Endothelial cell of umbilical vein (primary cell): ENCODE measurements at regions not wholly inside any gene's neighbourhood (a gene's known extent, or its start where the extent isn't known, plus 50 kb on each side); places are given as distances from the start of the nearest gene placed in this dataset.

Experiments used
- BruUV-seq: library from RNA; stranded (reverse); fragments of 400-500 nt; replicated peaks from 2 replicates; lab custom pipeline; 2021; lab: Mats Ljungman, UMichigan
- CTCF ChIA-PET: fragments of 300-600, 350-600 bp; sonication (Branson Sonifier 250); formaldehyde crosslinking; loops from one replicate; lab custom pipeline; 2021; ENCODE audit warnings: antibody characterized with exemption, inconsistent platforms; lab: Charles Lee
- POLR2A ChIA-PET: fragments of 300-600, 350-600 bp; sonication (Branson Sonifier 250); formaldehyde crosslinking; loops from one replicate; lab custom pipeline; 2021; ENCODE audit warnings: antibody characterized with exemption, inconsistent platforms; lab: Charles Lee
- DNase-seq: peaks from one replicate; pipeline ENCODE4 v3.0.0-alpha.2; 2011; ENCODE audit warnings: low read depth, low spot score
- FAIRE-seq: peaks from 2 replicates; lab custom pipeline; 2011; peaks lifted over from hg19 to GRCh38; lab: Jason Lieb, UNC
- H2AFZ ChIP-seq: 2 replicates; pipeline ENCODE4 v1.6.0; 2012; ENCODE audit warnings: low read depth, low read length, control low read depth, inconsistent platforms
- H3K27ac ChIP-seq: 2 replicates; pipeline ENCODE4 v1.5.1; 2011; ENCODE audit warnings: low read depth, mild to moderate bottlenecking, control low read depth, low read length, moderate library complexity; ENCODE audit not compliant: insufficient read depth
- H3K27me3 ChIP-seq, 2 experiments: 2 replicates each; pipeline versions ENCODE4 v1.6.0 to v1.6.1; 2011; ENCODE audit warnings: low read length in 2 of 2, mixed read lengths in 1 of 2; ENCODE audit not compliant: control insufficient read depth in 2 of 2, insufficient read depth in 2 of 2
- H3K36me3 ChIP-seq, 2 experiments: 2 replicates in 1 of 2; 3 replicates in 1 of 2; pipeline ENCODE4 v1.5.1; 2011; ENCODE audit warnings: low read length in 2 of 2, mild to moderate bottlenecking in 1 of 2, moderate library complexity in 1 of 2; ENCODE audit not compliant: control insufficient read depth in 2 of 2, insufficient read depth in 2 of 2; ENCODE audit errors: extremely low read depth in 1 of 2
- H3K4me1 ChIP-seq: 3 replicates; pipeline ENCODE4 v1.5.1; 2011; ENCODE audit warnings: mild to moderate bottlenecking, low read length; ENCODE audit not compliant: control insufficient read depth, insufficient read depth; ENCODE audit errors: extremely low read depth
- H3K4me2 ChIP-seq: 2 replicates; pipeline ENCODE4 v1.6.1; 2011; ENCODE audit warnings: low read length, control low read depth, mixed read lengths; ENCODE audit not compliant: insufficient read depth
- H3K4me3 ChIP-seq, 3 experiments: fragments of 200-600 bp in 1 of 3; sonication (generic), shearing (Covaris generic) in 1 of 3; replicated peaks in 1 of 3; 2 replicates each; pipeline ENCODE4 v1.5.1; 2011 to 2016; ENCODE audit warnings: control low read depth in 3 of 3, low read length in 3 of 3, mild to moderate bottlenecking in 2 of 3, inconsistent platforms in 1 of 3, low read depth in 1 of 3, moderate library complexity in 1 of 3; ENCODE audit not compliant: insufficient read depth in 1 of 3
- H3K79me2 ChIP-seq: 2 replicates; pipeline ENCODE4 v1.6.0; 2012; ENCODE audit warnings: low read length, inconsistent platforms; ENCODE audit not compliant: control insufficient read depth, insufficient read depth
- H3K9ac ChIP-seq: replicated peaks from 2 replicates; pipeline ENCODE3; 2011; ENCODE audit warnings: low read length, control low read depth; ENCODE audit not compliant: insufficient read depth; ENCODE audit errors: extremely low read depth
- H3K9me1 ChIP-seq: replicated peaks from 3 replicates; pipeline ENCODE4 v1.6.0; 2011; ENCODE audit warnings: mild to moderate bottlenecking, low read length; ENCODE audit not compliant: control insufficient read depth, insufficient read depth; ENCODE audit errors: extremely low read depth
- H3K9me3 ChIP-seq: replicated peaks from 2 replicates; pipeline ENCODE4 v1.5.1; 2012; ENCODE audit warnings: low read length, inconsistent platforms; ENCODE audit not compliant: control insufficient read depth, insufficient read depth
- H4K20me1 ChIP-seq: replicated peaks from 2 replicates; pipeline ENCODE3; 2011; ENCODE audit warnings: mild to moderate bottlenecking, low read length; ENCODE audit not compliant: control insufficient read depth, insufficient read depth; ENCODE audit errors: extremely low read depth
- CTCF ChIP-seq, 2 donors: IDR thresholded peaks; 1 replicate in 1 of 2; 2 replicates in 1 of 2; pipeline ENCODE4 v1.5.1; 2011; ENCODE audit warnings: low read length in 2 of 2, mild to moderate bottlenecking in 2 of 2, moderate library complexity in 2 of 2, control low read depth in 1 of 2, inconsistent platforms in 1 of 2, low read depth in 1 of 2; ENCODE audit not compliant: insufficient read depth in 1 of 2; ENCODE audit errors: extremely low read depth in 1 of 2
- EZH2 ChIP-seq: IDR thresholded peaks from 2 replicates; pipeline ENCODE4 v1.6.1; 2012; ENCODE audit warnings: borderline replicate concordance, low read depth, mild to moderate bottlenecking, moderate library complexity, low read length, inconsistent platforms; ENCODE audit not compliant: severe bottlenecking
- FOS ChIP-seq: IDR thresholded peaks from 2 replicates; pipeline ENCODE4 v1.6.1; 2011; ENCODE audit warnings: mild to moderate bottlenecking, low read length, moderate library complexity, borderline replicate concordance; ENCODE audit not compliant: insufficient read depth
- GATA2 ChIP-seq: IDR thresholded peaks from 2 replicates; pipeline ENCODE4 v1.7.0; 2011; ENCODE audit warnings: low read depth, mild to moderate bottlenecking, moderate library complexity, mixed read lengths, low read length; ENCODE audit not compliant: insufficient read length, insufficient read depth
- JUN ChIP-seq: IDR thresholded peaks from 2 replicates; pipeline ENCODE4 v1.6.1; 2011; ENCODE audit warnings: borderline replicate concordance, low read depth; ENCODE audit not compliant: insufficient read length, insufficient read depth
- MAX ChIP-seq: IDR thresholded peaks from 2 replicates; pipeline ENCODE4 v1.6.1; 2011; ENCODE audit not compliant: insufficient read depth, insufficient read length
- POLR2A ChIP-seq: IDR thresholded peaks from 2 replicates; pipeline ENCODE4 v1.6.1; 2012; ENCODE audit warnings: low read depth, mild to moderate bottlenecking, control low read depth, low read length
- POLR2AphosphoS5 ChIP-seq: IDR thresholded peaks from 2 replicates; pipeline ENCODE4 v1.6.1; 2012; ENCODE audit warnings: low read depth, mild to moderate bottlenecking, control low read depth, low read length, moderate library complexity; ENCODE audit not compliant: insufficient read depth
- dilution Hi-C: fragments of 300-500 bp; cut with MboI; formaldehyde crosslinking; loops from one replicate; pipeline ENCODE4 v1.15.0; 2019; ENCODE audit warnings: low sequenced_read_pairs; ENCODE audit not compliant: extremely low pct_ligation_motif_present
- intact Hi-C: fragments of 100-400 bp; cut with micrococcal nuclease; formaldehyde crosslinking; loops from one replicate; pipeline ENCODE4 v1.10.0; 2022

- Histone ChIP-seq H3K79me2 (no peaks in the 10 kb centered on the region), H3K27ac (no peak overlapping the region), H3K4me2 (no peak overlapping the region), H4K20me1 (no peaks in the 10 kb centered on the region), H3K27me3 (no peaks in the 10 kb centered on the region), H3K4me3 (no peak overlapping the region), H3K9me3 (no peaks in the 10 kb centered on the region), H3K9ac (no peak overlapping the region), H3K4me1 (no peaks in the 10 kb centered on the region), H2AFZ (no peak overlapping the region), H3K36me3 (no peaks in the 10 kb centered on the region), H3K9me1 (no peaks in the 10 kb centered on the region)
- TF ChIP-seq POLR2A (no peak), POLR2AphosphoS5 (no peak), JUN (no peak), EZH2 (no peak), GATA2 (no peak), FOS (no peak), MAX (no peak)
- BruUV-seq = no TSS peak
- dilution Hi-C loops = no loop called here
- no peak for DNase-seq
- POLR2A ChIA-PET = no interaction called here
- CTCF ChIA-PET = no interaction called here
- intact Hi-C loops = no loop called here
- no peak for FAIRE-seq
Observed at GRCh38 chr5:12250454-12250853, 346.2 kb upstream of the CTNND2 start.

GRCh38 chr5:12248831-12249230 lies 344.6 kb upstream of the CTNND2 start:
- no peak overlapping the region for H3K9ac ChIP-seq
- no peak overlapping the region for H3K4me3 ChIP-seq
- H3K9me1 ChIP-seq = no peaks in the 10 kb centered on the region
- no peaks in the 10 kb centered on the region for H3K79me2 ChIP-seq
- BruUV-seq = no TSS peak
- dilution Hi-C loops = no loop called here
- DNase-seq (no peak), FAIRE-seq (no peak)
- no peaks in the 10 kb centered on the region for H3K9me3 ChIP-seq
- no peaks in the 10 kb centered on the region for H3K27me3 ChIP-seq
- H3K36me3 ChIP-seq = no peaks in the 10 kb centered on the region
- TF ChIP-seq CTCF (IDR thresholded peaks at IDR 0.05; ENCODE audit: extremely low read depth in 1 of 2, insufficient read depth in 1 of 2, low read depth in 1 of 2, low read length in 2 of 2) = no peak
- TF ChIP-seq JUN = no peak
- no peak for TF ChIP-seq FOS
- CTCF ChIA-PET = no interaction called here
- H3K4me1 ChIP-seq = no peaks in the 10 kb centered on the region
- POLR2A ChIA-PET = no interaction called here
- intact Hi-C loops = no loop called here
- H2AFZ ChIP-seq = no peak overlapping the region
- no peaks in the 10 kb centered on the region for H4K20me1 ChIP-seq
- H3K27ac ChIP-seq = no peak overlapping the region
- no peak overlapping the region for H3K4me2 ChIP-seq
